PFSK-1 (cell line): ENCODE measurements at regions not wholly inside any gene's neighbourhood (a gene's known extent, or its start where the extent isn't known, plus 50 kb on each side); places are given as distances from the start of the nearest gene placed in this dataset.

ENCODE experiments used
- FOXP2 ChIP-seq: optimal IDR thresholded peaks from 2 replicates; pipeline ENCODE3; 2011; ENCODE audit warnings: borderline replicate concordance, control low read depth, inconsistent platforms; ENCODE audit not compliant: insufficient read depth; ENCODE audit errors: extremely low read length, extremely low read depth
- POLR2AphosphoS5 ChIP-seq: IDR thresholded peaks from 2 replicates; pipeline ENCODE4 v1.6.1; 2012; ENCODE audit warnings: low read depth, mild to moderate bottlenecking, control low read depth, low read length, moderate library complexity
- SIN3A ChIP-seq: IDR thresholded peaks from 2 replicates; pipeline ENCODE4 v1.6.1; 2012; ENCODE audit warnings: mild to moderate bottlenecking, low read length, moderate library complexity, borderline replicate concordance; ENCODE audit not compliant: insufficient read depth
- TAF1 ChIP-seq: IDR thresholded peaks from 2 replicates; pipeline ENCODE4 v1.6.1; 2012; ENCODE audit warnings: low read length, control low read depth, borderline replicate concordance; ENCODE audit not compliant: insufficient read depth
- TF ChIP-seq, protein P1 (sequence below), 2 experiments: IDR thresholded peaks; 2 replicates each; pipeline versions ENCODE4 v1.6.1 to v1.8.0; 2011 to 2012; ENCODE audit warnings: low read depth in 2 of 2, low read length in 2 of 2, control low read depth in 1 of 2, inconsistent platforms in 1 of 2, mild to moderate bottlenecking in 1 of 2, moderate library complexity in 1 of 2; ENCODE audit not compliant: insufficient read depth in 1 of 2

DNA sequence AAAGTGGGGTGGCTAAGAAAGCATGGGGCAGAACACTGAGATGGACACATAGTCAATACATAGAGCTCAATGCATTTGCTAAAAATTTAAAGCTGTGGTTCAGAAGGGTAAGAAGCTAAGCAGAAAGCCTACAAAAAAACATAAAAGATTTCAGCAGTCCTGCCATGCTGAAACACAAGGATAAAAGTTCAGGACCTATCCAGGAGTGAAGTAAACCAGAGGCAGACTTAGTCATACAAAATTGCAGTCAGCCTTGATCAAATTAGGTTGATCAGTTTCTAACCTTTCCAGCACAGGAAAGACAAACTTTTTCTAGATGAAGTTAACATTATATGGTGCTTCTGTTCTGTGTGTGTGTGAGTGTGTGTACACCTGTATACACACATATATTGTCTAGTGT is 120.8 kb upstream of the RBMS1 start:
- TF ChIP-seq FOXP2 (no peak), SIN3A (no peak)

DNA sequence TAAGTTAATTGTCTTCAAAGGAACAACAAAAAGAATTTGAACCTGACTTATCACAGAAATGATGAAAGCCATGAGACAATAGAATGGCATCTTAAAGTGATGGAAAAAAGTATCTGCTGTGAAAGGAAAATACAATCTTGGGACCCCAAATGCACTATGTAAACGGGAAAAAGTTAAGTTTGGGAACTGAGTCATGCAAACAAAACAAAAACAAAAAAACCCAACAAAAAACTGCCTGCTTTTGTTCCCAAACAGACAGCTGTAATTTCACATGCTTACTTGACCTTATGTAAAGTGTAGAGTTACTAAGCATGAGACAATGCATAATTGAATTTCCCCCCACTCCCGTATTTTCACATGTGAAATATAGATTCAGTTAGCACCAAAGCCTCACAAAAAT is 122.1 kb upstream of the RBMS1 start:
- TF ChIP-seq TAF1 (no peak), FOXP2 (no peak), POLR2AphosphoS5 (no peak), SIN3A (no peak)
- TF ChIP-seq, protein P1, sequence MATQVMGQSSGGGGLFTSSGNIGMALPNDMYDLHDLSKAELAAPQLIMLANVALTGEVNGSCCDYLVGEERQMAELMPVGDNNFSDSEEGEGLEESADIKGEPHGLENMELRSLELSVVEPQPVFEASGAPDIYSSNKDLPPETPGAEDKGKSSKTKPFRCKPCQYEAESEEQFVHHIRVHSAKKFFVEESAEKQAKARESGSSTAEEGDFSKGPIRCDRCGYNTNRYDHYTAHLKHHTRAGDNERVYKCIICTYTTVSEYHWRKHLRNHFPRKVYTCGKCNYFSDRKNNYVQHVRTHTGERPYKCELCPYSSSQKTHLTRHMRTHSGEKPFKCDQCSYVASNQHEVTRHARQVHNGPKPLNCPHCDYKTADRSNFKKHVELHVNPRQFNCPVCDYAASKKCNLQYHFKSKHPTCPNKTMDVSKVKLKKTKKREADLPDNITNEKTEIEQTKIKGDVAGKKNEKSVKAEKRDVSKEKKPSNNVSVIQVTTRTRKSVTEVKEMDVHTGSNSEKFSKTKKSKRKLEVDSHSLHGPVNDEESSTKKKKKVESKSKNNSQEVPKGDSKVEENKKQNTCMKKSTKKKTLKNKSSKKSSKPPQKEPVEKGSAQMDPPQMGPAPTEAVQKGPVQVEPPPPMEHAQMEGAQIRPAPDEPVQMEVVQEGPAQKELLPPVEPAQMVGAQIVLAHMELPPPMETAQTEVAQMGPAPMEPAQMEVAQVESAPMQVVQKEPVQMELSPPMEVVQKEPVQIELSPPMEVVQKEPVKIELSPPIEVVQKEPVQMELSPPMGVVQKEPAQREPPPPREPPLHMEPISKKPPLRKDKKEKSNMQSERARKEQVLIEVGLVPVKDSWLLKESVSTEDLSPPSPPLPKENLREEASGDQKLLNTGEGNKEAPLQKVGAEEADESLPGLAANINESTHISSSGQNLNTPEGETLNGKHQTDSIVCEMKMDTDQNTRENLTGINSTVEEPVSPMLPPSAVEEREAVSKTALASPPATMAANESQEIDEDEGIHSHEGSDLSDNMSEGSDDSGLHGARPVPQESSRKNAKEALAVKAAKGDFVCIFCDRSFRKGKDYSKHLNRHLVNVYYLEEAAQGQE (IDR thresholded peaks at IDR 0.05; ENCODE audit: insufficient read depth in 1 of 2, low read depth in 2 of 2, low read length in 2 of 2): no peak

DNA sequence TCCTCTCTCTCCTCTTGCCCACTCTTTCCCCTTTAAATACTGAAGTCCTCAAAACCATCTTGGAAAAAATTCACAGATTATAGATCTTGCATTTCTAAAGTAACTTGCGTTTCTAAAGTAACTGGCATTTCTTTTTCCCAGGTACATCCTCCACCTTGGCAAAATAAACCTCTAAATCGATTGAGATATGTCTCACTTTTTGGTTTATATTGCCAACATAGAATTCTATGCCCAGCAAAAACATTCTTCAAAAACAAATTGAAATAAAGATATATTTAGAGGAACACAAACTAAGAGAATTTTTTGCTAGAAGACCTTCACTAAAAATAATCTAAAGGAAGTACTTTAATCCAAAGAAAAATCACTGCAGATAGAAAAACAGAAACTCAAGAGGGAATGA is 122.5 kb upstream of the RBMS1 start:
- no peak for TF ChIP-seq FOXP2
- TF ChIP-seq, protein P1 (IDR thresholded peaks at IDR 0.05; ENCODE audit: insufficient read depth in 1 of 2, low read depth in 2 of 2, low read length in 2 of 2): no peak
- TF ChIP-seq POLR2AphosphoS5: no peak
- TF ChIP-seq TAF1: no peak
- no peak for TF ChIP-seq SIN3A

DNA sequence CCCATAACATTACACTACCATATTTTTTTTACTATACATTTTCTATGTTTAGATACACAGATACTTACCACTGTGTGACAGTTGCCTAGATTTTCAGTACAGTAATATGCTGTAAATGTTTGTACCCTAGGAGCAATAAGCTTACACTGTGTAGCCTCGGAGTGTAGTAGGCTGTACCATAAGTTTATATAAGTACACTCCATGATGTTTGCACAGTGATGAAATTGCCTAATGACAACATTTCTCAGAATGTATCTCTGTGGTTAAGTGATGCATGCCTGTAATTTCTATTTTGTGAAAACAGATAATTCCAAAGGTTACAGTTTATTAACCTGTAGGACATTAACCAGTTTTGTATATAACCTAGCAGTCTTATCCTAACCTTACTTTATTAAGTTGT is 128.1 kb upstream of the RBMS1 start:
- no peak for TF ChIP-seq POLR2AphosphoS5
- no peak for TF ChIP-seq SIN3A
- no peak for TF ChIP-seq TAF1
- TF ChIP-seq, protein P1 (IDR thresholded peaks at IDR 0.05; ENCODE audit: insufficient read depth in 1 of 2, low read depth in 2 of 2, low read length in 2 of 2): no peak
- TF ChIP-seq FOXP2: no peak

DNA sequence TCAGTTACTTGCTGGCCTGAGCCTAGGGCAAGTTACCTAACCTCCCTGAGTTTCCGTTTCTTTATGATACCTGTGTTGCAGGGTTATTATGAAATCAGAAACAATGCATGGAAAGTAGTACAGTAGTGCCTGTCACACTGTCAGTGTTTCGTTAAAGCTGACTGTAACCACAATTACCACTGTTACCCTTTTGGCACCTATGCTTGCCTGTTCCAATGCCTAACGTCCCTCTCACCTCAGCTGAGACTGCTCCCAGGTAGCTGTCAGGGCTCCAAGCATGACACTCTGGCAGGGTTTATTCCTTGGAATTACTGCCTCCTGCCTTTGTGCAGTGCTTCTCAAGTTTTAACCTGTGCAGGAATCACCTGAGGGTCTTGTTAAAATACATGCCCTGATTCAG is 135.2 kb upstream of the RBMS1 start:
- TF ChIP-seq SIN3A (no peak), TAF1 (no peak), FOXP2 (no peak), POLR2AphosphoS5 (no peak)
- TF ChIP-seq, protein P1 (IDR thresholded peaks at IDR 0.05; ENCODE audit: insufficient read depth in 1 of 2, low read depth in 2 of 2, low read length in 2 of 2): no peak
